Calu3 (cell line): ENCODE measurements at regions not wholly inside any gene's neighbourhood (a gene's known extent, or its start where the extent isn't known, plus 50 kb on each side); places are given as distances from the start of the nearest gene placed in this dataset.

Source experiments
- BruUV-seq: library from RNA; stranded (reverse); fragments of 400-500 nt; replicated peaks from 2 replicates; lab custom pipeline; 2021; lab: Mats Ljungman, UMichigan
- CTCF ChIA-PET: fragments of 300-600 bp; sonication (Branson Sonifier 250); formaldehyde crosslinking; loops from one replicate; lab custom pipeline; 2022; ENCODE audit warnings: antibody characterized with exemption; lab: Charles Lee
- DNase-seq: peaks from one replicate; pipeline ENCODE4 v3.0.0; 2022
- H3K27ac Mint-ChIP-seq: one replicate; pipeline ENCODE4 v1.8.0; 2022; ENCODE audit warnings: mixed read lengths; ENCODE audit not compliant: unreplicated experiment
- H3K27me3 Mint-ChIP-seq: one replicate; pipeline ENCODE4 v1.8.0; 2022; ENCODE audit warnings: mixed read lengths; ENCODE audit not compliant: unreplicated experiment
- H3K36me3 Mint-ChIP-seq: one replicate; pipeline ENCODE4 v1.8.0; 2022; ENCODE audit warnings: mild to moderate bottlenecking, moderate library complexity, mixed read lengths; ENCODE audit not compliant: insufficient read depth, unreplicated experiment
- H3K4me1 Mint-ChIP-seq: one replicate; pipeline ENCODE4 v1.8.0; 2022; ENCODE audit warnings: mild to moderate bottlenecking, low read depth, mixed read lengths; ENCODE audit not compliant: unreplicated experiment
- H3K4me3 Mint-ChIP-seq: one replicate; pipeline ENCODE4 v1.8.0; 2022; ENCODE audit warnings: mild to moderate bottlenecking, low read depth, moderate library complexity, mixed read lengths; ENCODE audit not compliant: unreplicated experiment
- H3K9me3 Mint-ChIP-seq: one replicate; pipeline ENCODE4 v1.8.0; 2022; ENCODE audit warnings: low read depth, mixed read lengths; ENCODE audit not compliant: unreplicated experiment
- CTCF ChIP-seq: fragments of 200-600 bp; IDR thresholded peaks from one replicate; pipeline ENCODE4 v1.8.0; 2022; ENCODE audit warnings: antibody characterized with exemption; ENCODE audit not compliant: unreplicated experiment
- intact Hi-C: fragments of 100-400 bp; cut with micrococcal nuclease; formaldehyde crosslinking; loops from one replicate; pipeline ENCODE4 v1.10.0; 2022; ENCODE audit not compliant: unreplicated experiment

- H3K4me1 Mint-ChIP-seq: peaks cover 21% of the 10 kb centered on the region
- BruUV-seq: no TSS peak
- H3K36me3 Mint-ChIP-seq: no peaks in the 10 kb centered on the region
- intact Hi-C loops: loop anchor here (10.0 kb wide), 1 partner anchor 395 kb away; no protein-coding TSS in a partner anchor
- H3K9me3 Mint-ChIP-seq: peaks cover under 1% of the 10 kb centered on the region
- no peak overlapping the region for H3K4me3 Mint-ChIP-seq
- H3K27me3 Mint-ChIP-seq: no peaks in the 10 kb centered on the region
- DNase-seq: no peak
- no peak overlapping the region for H3K27ac Mint-ChIP-seq
- TF ChIP-seq CTCF: no peak
- CTCF ChIA-PET: interaction anchor here (0.6 to 1.1 kb wide), 2 partner anchors 387 to 389 kb away, joined by 3 read pairs; no protein-coding TSS in a partner anchor
Observed at GRCh38 chr1:60959701-60960100, 122.7 kb upstream of the NFIA start.

- DNase-seq: no peak
- Mint-ChIP-seq H3K27ac (no peak overlapping the region), H3K4me1 (peaks cover 21% of the 10 kb centered on the region), H3K4me3 (no peak overlapping the region), H3K36me3 (no peaks in the 10 kb centered on the region), H3K9me3 (peaks cover 4% of the 10 kb centered on the region), H3K27me3 (no peaks in the 10 kb centered on the region)
- CTCF ChIA-PET: no interaction called here
- intact Hi-C loops: no loop called here
- BruUV-seq: no TSS peak
- TF ChIP-seq CTCF: no peak
Observed at GRCh38 chr1:60958001-60958400, 124.4 kb upstream of the NFIA start.

GRCh38 chr1:60956520-60956919 is 125.8 kb upstream of the NFIA start:
- Mint-ChIP-seq H3K4me3 (no peak overlapping the region), H3K27ac (no peak overlapping the region), H3K4me1 (peaks cover 19% of the 10 kb centered on the region), H3K36me3 (no peaks in the 10 kb centered on the region), H3K9me3 (peaks cover 4% of the 10 kb centered on the region), H3K27me3 (peaks cover 4% of the 10 kb centered on the region)
- no peak for TF ChIP-seq CTCF
- intact Hi-C loops: no loop called here
- BruUV-seq: no TSS peak
- no peak for DNase-seq
- CTCF ChIA-PET: no interaction called here

- DNase-seq: no peak
- H3K36me3 Mint-ChIP-seq: no peaks in the 10 kb centered on the region
- peaks cover 4% of the 10 kb centered on the region for H3K9me3 Mint-ChIP-seq
- peaks cover 21% of the 10 kb centered on the region for H3K27me3 Mint-ChIP-seq
- intact Hi-C loops: no loop called here
- CTCF ChIA-PET: no interaction called here
- peaks cover under 1% of the 10 kb centered on the region for H3K4me1 Mint-ChIP-seq
- BruUV-seq: no TSS peak
- H3K4me3 Mint-ChIP-seq: no peak overlapping the region
- TF ChIP-seq CTCF: no peak
- H3K27ac Mint-ChIP-seq: no peak overlapping the region
Observed at GRCh38 chr1:60952612-60953111, 129.7 kb upstream of the NFIA start.
